ENCODE measurements at regions not wholly inside any gene's neighbourhood (a gene's known extent, or its start where the extent isn't known, plus 50 kb on each side); places are given as distances from the start of the nearest gene placed in this dataset.

GRCh38 chrX:104319346-104319745 lies 64.6 kb upstream of the ESX1 start:
- peaks cover 8% of the 10 kb centered on the region for H3K27me3 ChIP-seq (ENCODE audit: control insufficient read depth, insufficient read depth, low read length)
- no peaks in the 10 kb centered on the region for H3K4me1 ChIP-seq (ENCODE audit: control insufficient read depth, insufficient read depth, low read length)
- WGBS (ENCODE audit: insufficient coverage): 100% methylated on average over 1 of the region's 5 CpGs
- no peak for DNase-seq (ENCODE audit: low read depth in 4 of 6, low spot score in 6 of 6)
- H3K4me3 ChIP-seq (ENCODE audit: low read depth, low read length): no peak overlapping the region
- no peaks in the 10 kb centered on the region for H3K36me3 ChIP-seq (ENCODE audit: control insufficient read depth, insufficient read depth, low read length)
- H3K9me3 ChIP-seq (ENCODE audit: control insufficient read depth, insufficient read depth, low read length): no peaks in the 10 kb centered on the region
- H3K27ac ChIP-seq (ENCODE audit: low read depth, low read length): no peak overlapping the region

GRCh38 chrX:104318330-104319009 lies 63.7 kb upstream of the ESX1 start:
- no peaks in the 10 kb centered on the region for H3K9me3 ChIP-seq (ENCODE audit: control insufficient read depth, insufficient read depth, low read length)
- H3K36me3 ChIP-seq (ENCODE audit: control insufficient read depth, insufficient read depth, low read length): no peaks in the 10 kb centered on the region
- no peak overlapping the region for H3K4me3 ChIP-seq (ENCODE audit: low read depth, low read length)
- H3K27ac ChIP-seq (ENCODE audit: low read depth, low read length): no peak overlapping the region
- no CpG with 5 or more reads among the region's 4 CpGs for WGBS (ENCODE audit: insufficient coverage)
- H3K4me1 ChIP-seq (ENCODE audit: control insufficient read depth, insufficient read depth, low read length): no peaks in the 10 kb centered on the region
- peak in 2 of 6 donors; percentile 0 to 1 for DNase-seq (ENCODE audit: low read depth in 4 of 6, low spot score in 6 of 6)
- peaks cover 8% of the 10 kb centered on the region for H3K27me3 ChIP-seq (ENCODE audit: control insufficient read depth, insufficient read depth, low read length)

GRCh38 chrX:104316739-104317138 lies 62.0 kb upstream of the ESX1 start:
- no peak overlapping the region for H3K4me3 ChIP-seq (ENCODE audit: low read depth, low read length)
- peaks cover 7% of the 10 kb centered on the region for H3K27me3 ChIP-seq (ENCODE audit: control insufficient read depth, insufficient read depth, low read length)
- H3K9me3 ChIP-seq (ENCODE audit: control insufficient read depth, insufficient read depth, low read length): no peaks in the 10 kb centered on the region
- no peak for DNase-seq (ENCODE audit: low read depth in 4 of 6, low spot score in 6 of 6)
- WGBS (ENCODE audit: insufficient coverage): 90% methylated on average over 1 of the region's 3 CpGs
- no peaks in the 10 kb centered on the region for H3K36me3 ChIP-seq (ENCODE audit: control insufficient read depth, insufficient read depth, low read length)
- no peaks in the 10 kb centered on the region for H3K4me1 ChIP-seq (ENCODE audit: control insufficient read depth, insufficient read depth, low read length)
- H3K27ac ChIP-seq (ENCODE audit: low read depth, low read length): no peak overlapping the region

- H3K9me3 ChIP-seq (ENCODE audit: control insufficient read depth, insufficient read depth, low read length): no peaks in the 10 kb centered on the region
- 67% methylated on average over 1 of the region's 3 CpGs for WGBS (ENCODE audit: insufficient coverage)
- DNase-seq (ENCODE audit: low read depth in 4 of 6, low spot score in 6 of 6): no peak
These were observed 60.8 kb upstream of the ESX1 start for GRCh38 chrX:104315555-104315954.

GRCh38 chrX:104310657-104311254 lies 56.0 kb upstream of the ESX1 start:
- Histone ChIP-seq H3K4me1 (ENCODE audit: control insufficient read depth, insufficient read depth, low read length) (peaks cover 4% of the 10 kb centered on the region), H3K9me3 (ENCODE audit: control insufficient read depth, insufficient read depth, low read length) (no peaks in the 10 kb centered on the region), H3K27me3 (ENCODE audit: control insufficient read depth, insufficient read depth, low read length) (peaks cover 4% of the 10 kb centered on the region), H3K36me3 (ENCODE audit: control insufficient read depth, insufficient read depth, low read length) (no peaks in the 10 kb centered on the region), H3K4me3 (ENCODE audit: low read depth, low read length) (no peak overlapping the region), H3K27ac (ENCODE audit: low read depth, low read length) (no peak overlapping the region)
- peak in 2 of 6 donors; percentile 10 to 44 for DNase-seq (ENCODE audit: low read depth in 4 of 6, low spot score in 6 of 6)
- no CpG with 5 or more reads among the region's 2 CpGs for WGBS (ENCODE audit: insufficient coverage)

More at GRCh38 chrX:104315555-104315954, 60.8 kb upstream of the ESX1 start:
- H3K4me1 ChIP-seq (ENCODE audit: control insufficient read depth, insufficient read depth, low read length): no peaks in the 10 kb centered on the region
- no peaks in the 10 kb centered on the region for H3K36me3 ChIP-seq (ENCODE audit: control insufficient read depth, insufficient read depth, low read length)
- H3K27ac ChIP-seq (ENCODE audit: low read depth, low read length): no peak overlapping the region
- H3K4me3 ChIP-seq (ENCODE audit: low read depth, low read length): no peak overlapping the region
- peaks cover 7% of the 10 kb centered on the region for H3K27me3 ChIP-seq (ENCODE audit: control insufficient read depth, insufficient read depth, low read length)

- Histone ChIP-seq H3K27ac (ENCODE audit: low read depth, low read length) (no peak overlapping the region), H3K27me3 (ENCODE audit: control insufficient read depth, insufficient read depth, low read length) (peaks cover 6% of the 10 kb centered on the region), H3K4me3 (ENCODE audit: low read depth, low read length) (peak overlapping the region; percentile 14), H3K9me3 (ENCODE audit: control insufficient read depth, insufficient read depth, low read length) (no peaks in the 10 kb centered on the region), H3K36me3 (ENCODE audit: control insufficient read depth, insufficient read depth, low read length) (no peaks in the 10 kb centered on the region), H3K4me1 (ENCODE audit: control insufficient read depth, insufficient read depth, low read length) (peaks cover 4% of the 10 kb centered on the region)
- 39% methylated on average over 10 of the region's 12 CpGs for WGBS (ENCODE audit: insufficient coverage)
- peak in 5 of 6 donors; percentile 10 to 82 (median 19) for DNase-seq (ENCODE audit: low read depth in 4 of 6, low spot score in 6 of 6)
These were observed 55.4 kb upstream of the ESX1 start for GRCh38 chrX:104310090-104310489.

GRCh38 chrX:104309169-104309568 lies 54.4 kb upstream of the ESX1 start:
- H3K4me1 ChIP-seq (ENCODE audit: control insufficient read depth, insufficient read depth, low read length): peaks cover 4% of the 10 kb centered on the region

GRCh38 chrX:104307341-104307740 lies 52.6 kb upstream of the ESX1 start:
- no peaks in the 10 kb centered on the region for H3K9me3 ChIP-seq (ENCODE audit: control insufficient read depth, insufficient read depth, low read length)
- WGBS (ENCODE audit: insufficient coverage): 40% methylated on average over 1 of the region's 5 CpGs
- DNase-seq (ENCODE audit: low read depth in 4 of 6, low spot score in 6 of 6): no peak
- H3K27ac ChIP-seq (ENCODE audit: low read depth, low read length): no peak overlapping the region
- peaks cover 4% of the 10 kb centered on the region for H3K4me1 ChIP-seq (ENCODE audit: control insufficient read depth, insufficient read depth, low read length)
- no peaks in the 10 kb centered on the region for H3K36me3 ChIP-seq (ENCODE audit: control insufficient read depth, insufficient read depth, low read length)
- no peak overlapping the region for H3K4me3 ChIP-seq (ENCODE audit: low read depth, low read length)
- H3K27me3 ChIP-seq (ENCODE audit: control insufficient read depth, insufficient read depth, low read length): peaks cover 5% of the 10 kb centered on the region

More at GRCh38 chrX:104309169-104309568, 54.4 kb upstream of the ESX1 start:
- H3K9me3 ChIP-seq (ENCODE audit: control insufficient read depth, insufficient read depth, low read length): no peaks in the 10 kb centered on the region
- no peak overlapping the region for H3K27ac ChIP-seq (ENCODE audit: low read depth, low read length)
- DNase-seq (ENCODE audit: low read depth in 4 of 6, low spot score in 6 of 6): peak in 1 of 6 donors; percentile 4
- WGBS (ENCODE audit: insufficient coverage): 55% methylated on average over 4 of the region's 5 CpGs
- no peak overlapping the region for H3K4me3 ChIP-seq (ENCODE audit: low read depth, low read length)
- no peaks in the 10 kb centered on the region for H3K36me3 ChIP-seq (ENCODE audit: control insufficient read depth, insufficient read depth, low read length)
- H3K27me3 ChIP-seq (ENCODE audit: control insufficient read depth, insufficient read depth, low read length): peaks cover 6% of the 10 kb centered on the region

GRCh38 chrX:104306180-104306579 lies 51.4 kb upstream of the ESX1 start:
- Histone ChIP-seq H3K4me3 (ENCODE audit: low read depth, low read length) (no peak overlapping the region), H3K4me1 (ENCODE audit: control insufficient read depth, insufficient read depth, low read length) (peaks cover 4% of the 10 kb centered on the region), H3K9me3 (ENCODE audit: control insufficient read depth, insufficient read depth, low read length) (no peaks in the 10 kb centered on the region), H3K27ac (ENCODE audit: low read depth, low read length) (no peak overlapping the region), H3K27me3 (ENCODE audit: control insufficient read depth, insufficient read depth, low read length) (peaks cover 5% of the 10 kb centered on the region), H3K36me3 (ENCODE audit: control insufficient read depth, insufficient read depth, low read length) (no peaks in the 10 kb centered on the region)
- no peak for DNase-seq (ENCODE audit: low read depth in 4 of 6, low spot score in 6 of 6)
- WGBS (ENCODE audit: insufficient coverage): 91% methylated on average over 3 of the region's 9 CpGs

All from spinal cord (tissue), 9 donors.